Upper lobe of left lung (tissue), 6 donors: ENCODE measurements at regions not wholly inside any gene's neighbourhood (a gene's known extent, or its start where the extent isn't known, plus 50 kb on each side); places are given as distances from the start of the nearest gene placed in this dataset.
A peak's percentile ranks its signal among the peaks of the same experiment; 100 is the strongest.

ENCODE experiments used
- ATAC-seq, 2 donors: fragments of 200-7000 bp; cut with Tn5 transposase; one replicate each; pipeline ENCODE4 v1.9.1; 2022; ENCODE audit warnings: mild to moderate bottlenecking in 2 of 2, moderate library complexity in 2 of 2; ENCODE audit not compliant: low FRiP score in 2 of 2
- DNase-seq, 2 donors: peaks; one replicate each; pipeline ENCODE4 v3.0.0-alpha.2; 2019 to 2020
- H3K27ac ChIP-seq, 4 donors: fragments of 200-600 bp; sonication (generic); one replicate each; pipeline ENCODE4 v1.5.1; 2016 to 2019
- H3K27me3 ChIP-seq, 4 donors: fragments of 200-600 bp; sonication (generic); one replicate each; pipeline ENCODE4 v1.5.1; 2017 to 2019
- H3K36me3 ChIP-seq, 4 donors: fragments of 200-600 bp; sonication (generic); one replicate each; pipeline ENCODE4 v1.5.1; 2016 to 2019
- H3K4me1 ChIP-seq, 4 donors: fragments of 200-600 bp; sonication (generic); one replicate each; pipeline ENCODE4 v1.5.1; 2018 to 2019
- H3K4me3 ChIP-seq, 4 donors: fragments of 200-600 bp; sonication (generic); one replicate each; pipeline ENCODE4 v1.5.1; 2017 to 2019; ENCODE audit warnings: mild to moderate bottlenecking in 2 of 4, moderate library complexity in 1 of 4
- H3K9me3 ChIP-seq, 4 donors: fragments of 200-600 bp; sonication (generic); one replicate each; pipeline ENCODE4 v1.5.1; 2018 to 2019
- CTCF ChIP-seq, 6 experiments: fragments of 450-650 bp in 4 of 6; fragments of 200-600 bp in 2 of 6; sonication (generic) in 2 of 6; IDR thresholded peaks; one replicate each; pipeline ENCODE4 v1.5.1; 2016 to 2019; ENCODE audit warnings: antibody characterized with exemption in 6 of 6
- EP300 ChIP-seq, 4 donors: sonication (generic); formaldehyde crosslinking; IDR thresholded peaks; one replicate each; pipeline ENCODE4 v1.5.1; 2017; ENCODE audit warnings: antibody characterized with exemption in 4 of 4, control low read depth in 2 of 4
- POLR2A ChIP-seq, 4 donors: fragments of 450-650 bp; IDR thresholded peaks; one replicate each; pipeline ENCODE4 v1.5.1; 2016 to 2017; ENCODE audit warnings: antibody characterized with exemption in 4 of 4, mild to moderate bottlenecking in 2 of 4
- POLR2AphosphoS5 ChIP-seq, 2 donors: sonication (generic); formaldehyde crosslinking; IDR thresholded peaks; one replicate each; pipeline ENCODE4 v1.5.1; 2017; ENCODE audit warnings: antibody characterized with exemption in 2 of 2
- WGBS, 2 donors: methylation state at CpG; one replicate each; pipeline ENCODE4 v1.1.5; 2017 to 2018; 5-methylcytosine and 5-hydroxymethylcytosine counted together
- donor health status: DM: no; HTN: no; CAD: no; lungs with moderate emphysema.
- donor health status: DM: no; HTN: yes; CAD: no; lungs with severe emphysema.

- H3K4me1 ChIP-seq, result no peaks in the 10 kb centered on the region
- H3K27me3 ChIP-seq, result no peaks in the 10 kb centered on the region
- TF ChIP-seq POLR2A (IDR thresholded peaks at IDR 0.05) (no peak), POLR2AphosphoS5 (IDR thresholded peaks at IDR 0.05) (no peak), CTCF (IDR thresholded peaks at IDR 0.05) (no peak), EP300 (IDR thresholded peaks at IDR 0.05) (no peak)
- ATAC-seq, result no peak
- H3K27ac ChIP-seq, result no peak overlapping the region
- DNase-seq, result no peak
- peaks cover 0 to 4% (median 0%) of the 10 kb centered on the region in 4 donors for H3K9me3 ChIP-seq
- no peaks in the 10 kb centered on the region for H3K36me3 ChIP-seq
- H3K4me3 ChIP-seq, result no peak overlapping the region
- WGBS, 2 donors, result 80 to 88% methylated on average over 1 of the region's 1 CpG
These were observed 91.3 kb downstream of the SUCNR1 start for GRCh38 chr3:151964743-151965142.

GRCh38 chr3:151969026-151969642 lies 95.7 kb downstream of the SUCNR1 start:
- no peak for TF ChIP-seq EP300 (IDR thresholded peaks at IDR 0.05)
- TF ChIP-seq POLR2AphosphoS5 (IDR thresholded peaks at IDR 0.05), result no peak
- no peak for TF ChIP-seq POLR2A (IDR thresholded peaks at IDR 0.05)
- no peak for TF ChIP-seq CTCF (IDR thresholded peaks at IDR 0.05)

GRCh38 chr3:151971814-151972579 lies 98.6 kb downstream of the SUCNR1 start:
- H3K27ac ChIP-seq, result no peak overlapping the region
- peak; percentile 56 to 81 for ATAC-seq
- DNase-seq, result peak in 1 of 2 donors; percentile 47
- TF ChIP-seq CTCF (IDR thresholded peaks at IDR 0.05) (no peak), POLR2AphosphoS5 (IDR thresholded peaks at IDR 0.05) (no peak), EP300 (IDR thresholded peaks at IDR 0.05) (no peak), POLR2A (IDR thresholded peaks at IDR 0.05) (no peak)
- WGBS, 2 donors, result 59 to 60% methylated on average over 5 of the region's 5 CpGs
- no peaks in the 10 kb centered on the region for H3K36me3 ChIP-seq
- no peaks in the 10 kb centered on the region for H3K27me3 ChIP-seq
- H3K4me1 ChIP-seq, result peaks cover 0 to 3% (median 1%) of the 10 kb centered on the region in 4 donors
- H3K9me3 ChIP-seq, result peaks cover 0 to 4% (median 0%) of the 10 kb centered on the region in 4 donors
- H3K4me3 ChIP-seq, result no peak overlapping the region

More at GRCh38 chr3:151969026-151969642, 95.7 kb downstream of the SUCNR1 start:
- H3K4me1 ChIP-seq, result peaks cover 0 to 3% (median 0%) of the 10 kb centered on the region in 4 donors
- no peak overlapping the region for H3K4me3 ChIP-seq
- ATAC-seq (no peak), DNase-seq (no peak)
- WGBS, 2 donors, result 74 to 77% methylated on average over 2 of the region's 2 CpGs
- H3K36me3 ChIP-seq, result no peaks in the 10 kb centered on the region
- peaks cover 0 to 4% (median 0%) of the 10 kb centered on the region in 4 donors for H3K9me3 ChIP-seq
- H3K27ac ChIP-seq, result no peak overlapping the region
- no peaks in the 10 kb centered on the region for H3K27me3 ChIP-seq

- no peak for TF ChIP-seq POLR2A (IDR thresholded peaks at IDR 0.05)
- no peak for TF ChIP-seq POLR2AphosphoS5 (IDR thresholded peaks at IDR 0.05)
- no peak for TF ChIP-seq EP300 (IDR thresholded peaks at IDR 0.05)
- TF ChIP-seq CTCF (IDR thresholded peaks at IDR 0.05), result no peak
- WGBS, 2 donors, result 63 to 75% methylated on average over 3 of the region's 3 CpGs
- ATAC-seq, result no peak
- Histone ChIP-seq H3K4me1 (peaks cover 0 to 3% (median 1%) of the 10 kb centered on the region in 4 donors), H3K9me3 (no peaks in the 10 kb centered on the region), H3K27me3 (no peaks in the 10 kb centered on the region), H3K4me3 (no peak overlapping the region), H3K27ac (no peak overlapping the region), H3K36me3 (no peaks in the 10 kb centered on the region)
- DNase-seq, result no peak
These were observed 100.6 kb downstream of the SUCNR1 start for GRCh38 chr3:151974067-151974466.
